Mucosa of descending colon (tissue), 3 donors: ENCODE measurements at regions not wholly inside any gene's neighbourhood (a gene's known extent, or its start where the extent isn't known, plus 50 kb on each side); places are given as distances from the start of the nearest gene placed in this dataset.
"Not testable (repeated sequence)": the region's sequence is repeated elsewhere in the genome, so short reads cannot be mapped to it uniquely, and the experiment has no call there.

Experiments
- ATAC-seq: fragments of 200-7000 bp; cut with Tn5 transposase; one replicate; pipeline ENCODE4 v1.9.1; 2020; ENCODE audit warnings: mild to moderate bottlenecking, moderate library complexity
- DNase-seq, 3 donors: peaks; one replicate each; pipeline ENCODE4 v3.0.0-alpha.2; 2020
- H3K36me3 ChIP-seq: fragments of 200-600 bp; one replicate; pipeline ENCODE4 v1.8.0; 2021; ENCODE audit warnings: low read depth, mild to moderate bottlenecking
- H3K4me1 ChIP-seq: fragments of 200-600 bp; one replicate; pipeline ENCODE4 v1.8.0; 2021; ENCODE audit warnings: low read depth, mild to moderate bottlenecking
- H3K4me3 ChIP-seq: fragments of 200-600 bp; one replicate; pipeline ENCODE4 v1.8.0; 2021; ENCODE audit warnings: mild to moderate bottlenecking
- H3K9me3 ChIP-seq: fragments of 200-600 bp; one replicate; pipeline ENCODE4 v1.8.0; 2021; ENCODE audit warnings: mild to moderate bottlenecking
- intact Hi-C, 2 donors: fragments of 100-400 bp; cut with DNase I in 1 of 2; cut with micrococcal nuclease in 1 of 2; formaldehyde crosslinking; loops; one replicate each; pipeline versions ENCODE4 v1.11.0 to v1.11.1; 2022; cut with DNase I, micrococcal nuclease
- TF ChIP-seq, protein P1 (sequence below): fragments of 200-600 bp; IDR thresholded peaks from one replicate; pipeline ENCODE4 v1.8.0; 2022; ENCODE audit warnings: antibody characterized with exemption, mild to moderate bottlenecking
- donor health status: DM: no; HTN: no; CAD: no; lungs with moderate emphysema.
- donor health status: DM: no; HTN: no; CAD: no.
- donor health status: DM: no; HTN: yes; CAD: no.

DNA sequence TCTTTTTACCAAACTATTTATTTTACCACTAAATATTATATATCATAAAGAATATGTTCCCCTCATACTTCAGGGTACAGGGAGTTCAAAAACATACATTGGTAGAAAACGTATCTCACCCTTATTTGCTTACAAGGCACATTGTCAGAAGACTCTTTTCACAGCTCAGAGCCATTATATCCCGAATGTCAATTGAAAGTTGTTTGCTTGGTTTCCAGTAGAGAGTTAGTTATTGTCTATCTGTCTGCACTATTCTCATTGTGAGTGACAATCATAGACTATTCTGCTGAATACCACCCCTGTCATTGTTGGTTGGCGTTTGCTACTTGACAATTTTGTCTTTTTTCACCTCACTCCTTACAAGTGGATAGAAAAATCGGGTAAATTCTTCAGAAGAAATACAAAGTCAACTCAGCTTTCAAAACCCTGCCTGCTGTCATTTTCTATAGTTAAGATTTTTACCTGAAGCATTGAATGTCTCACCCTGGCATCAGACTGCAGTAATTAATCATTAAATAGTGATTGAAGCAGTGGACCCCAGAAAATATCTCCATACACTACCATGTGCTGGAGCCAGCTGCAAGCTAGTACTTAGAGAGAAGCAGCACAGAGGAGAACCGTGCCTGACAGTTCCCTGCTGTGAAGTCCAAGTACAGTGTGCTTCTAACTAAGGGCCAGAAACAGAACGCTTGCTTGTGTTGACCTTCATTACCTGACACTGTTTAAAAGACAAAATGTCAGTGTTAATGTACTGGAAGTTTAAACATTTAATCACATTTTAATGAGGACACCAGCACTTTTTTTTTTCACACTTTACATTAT is 510.6 kb downstream of the RERGL start:
- H3K36me3 ChIP-seq, result no peaks in the 10 kb centered on the region
- intact Hi-C loops, result no loop called here
- TF ChIP-seq, protein P1, sequence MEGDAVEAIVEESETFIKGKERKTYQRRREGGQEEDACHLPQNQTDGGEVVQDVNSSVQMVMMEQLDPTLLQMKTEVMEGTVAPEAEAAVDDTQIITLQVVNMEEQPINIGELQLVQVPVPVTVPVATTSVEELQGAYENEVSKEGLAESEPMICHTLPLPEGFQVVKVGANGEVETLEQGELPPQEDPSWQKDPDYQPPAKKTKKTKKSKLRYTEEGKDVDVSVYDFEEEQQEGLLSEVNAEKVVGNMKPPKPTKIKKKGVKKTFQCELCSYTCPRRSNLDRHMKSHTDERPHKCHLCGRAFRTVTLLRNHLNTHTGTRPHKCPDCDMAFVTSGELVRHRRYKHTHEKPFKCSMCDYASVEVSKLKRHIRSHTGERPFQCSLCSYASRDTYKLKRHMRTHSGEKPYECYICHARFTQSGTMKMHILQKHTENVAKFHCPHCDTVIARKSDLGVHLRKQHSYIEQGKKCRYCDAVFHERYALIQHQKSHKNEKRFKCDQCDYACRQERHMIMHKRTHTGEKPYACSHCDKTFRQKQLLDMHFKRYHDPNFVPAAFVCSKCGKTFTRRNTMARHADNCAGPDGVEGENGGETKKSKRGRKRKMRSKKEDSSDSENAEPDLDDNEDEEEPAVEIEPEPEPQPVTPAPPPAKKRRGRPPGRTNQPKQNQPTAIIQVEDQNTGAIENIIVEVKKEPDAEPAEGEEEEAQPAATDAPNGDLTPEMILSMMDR, result no peak
- DNase-seq (no peak), ATAC-seq (no peak)
- H3K9me3 ChIP-seq, result no peaks in the 10 kb centered on the region
- no peak overlapping the region for H3K4me3 ChIP-seq
- H3K4me1 ChIP-seq, result no peaks in the 10 kb centered on the region

DNA sequence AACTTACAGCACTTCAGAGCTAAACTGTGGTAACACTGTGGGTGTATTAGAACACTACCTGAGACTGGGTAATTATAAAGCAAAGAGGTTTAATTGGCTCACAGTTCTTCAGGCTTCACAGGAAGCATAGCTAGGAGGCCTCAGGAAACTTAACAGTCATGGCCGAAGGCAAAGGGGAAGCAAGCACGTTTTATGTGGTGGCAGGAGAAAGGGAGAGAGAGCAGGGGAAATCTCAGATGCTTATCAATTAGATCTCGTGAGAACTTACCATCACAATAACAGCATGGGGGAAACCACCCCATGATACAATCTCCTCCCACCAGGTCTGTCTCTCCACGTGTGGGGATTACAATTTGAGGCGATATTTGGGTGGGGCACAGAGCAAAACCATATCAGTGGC is 512.6 kb downstream of the RERGL start:
- intact Hi-C loops, result no loop called here

DNA sequence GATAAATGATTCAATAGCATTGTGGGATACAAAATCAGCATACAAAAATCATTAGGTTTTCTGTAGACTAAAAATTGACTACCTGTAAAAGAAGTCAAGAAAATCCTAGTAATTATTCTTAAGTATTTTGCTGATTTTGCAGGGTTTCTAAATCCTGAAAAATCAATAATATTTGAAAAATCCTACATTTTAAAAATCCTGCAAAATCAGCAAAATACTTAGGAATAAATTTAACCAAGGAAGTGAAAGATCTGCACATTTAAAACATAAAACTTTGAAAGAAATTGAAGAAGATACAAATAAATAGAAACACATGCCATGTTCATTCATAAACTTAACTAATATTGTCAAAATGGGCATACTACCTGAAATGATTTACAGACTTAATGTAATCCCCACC is 517.7 kb downstream of the RERGL start:
- Histone ChIP-seq H3K36me3 (no peaks in the 10 kb centered on the region), H3K4me3 (no peak overlapping the region), H3K9me3 (no peaks in the 10 kb centered on the region), H3K4me1 (no peaks in the 10 kb centered on the region)
- DNase-seq (no peak), ATAC-seq (no peak)
- intact Hi-C loops, result no loop called here
- TF ChIP-seq, protein P1, result no peak

More for the DNA sequence above, 512.6 kb downstream of the RERGL start:
- Histone ChIP-seq H3K9me3 (no peaks in the 10 kb centered on the region), H3K4me3 (no peak overlapping the region), H3K4me1 (no peaks in the 10 kb centered on the region), H3K36me3 (no peaks in the 10 kb centered on the region)
- ATAC-seq, result no peak
- DNase-seq, result no peak
- TF ChIP-seq, protein P1, result no peak

DNA sequence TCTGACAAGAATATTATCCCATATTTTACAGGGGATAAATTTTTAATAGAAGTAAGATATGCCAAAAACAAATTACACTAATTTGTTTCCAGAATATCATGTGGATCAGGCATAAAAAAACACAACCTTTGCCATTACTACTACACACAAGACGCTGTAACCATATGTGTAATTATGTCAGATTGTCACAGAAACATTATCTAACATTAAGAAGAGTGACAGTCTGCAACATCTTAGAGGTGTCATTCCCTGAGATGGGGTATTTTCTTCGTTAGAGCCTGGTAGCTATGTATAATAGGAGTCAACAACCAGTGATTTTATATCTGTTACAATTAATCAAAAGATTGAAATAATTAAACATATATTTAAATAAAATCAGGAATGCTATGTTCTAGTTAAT is 518.9 kb downstream of the RERGL start:
- ATAC-seq (no peak), DNase-seq (no peak)
- H3K4me1 ChIP-seq, result no peaks in the 10 kb centered on the region
- intact Hi-C loops, result no loop called here
- H3K36me3 ChIP-seq, result no peaks in the 10 kb centered on the region
- TF ChIP-seq, protein P1, result no peak
- no peak overlapping the region for H3K4me3 ChIP-seq
- no peaks in the 10 kb centered on the region for H3K9me3 ChIP-seq

DNA sequence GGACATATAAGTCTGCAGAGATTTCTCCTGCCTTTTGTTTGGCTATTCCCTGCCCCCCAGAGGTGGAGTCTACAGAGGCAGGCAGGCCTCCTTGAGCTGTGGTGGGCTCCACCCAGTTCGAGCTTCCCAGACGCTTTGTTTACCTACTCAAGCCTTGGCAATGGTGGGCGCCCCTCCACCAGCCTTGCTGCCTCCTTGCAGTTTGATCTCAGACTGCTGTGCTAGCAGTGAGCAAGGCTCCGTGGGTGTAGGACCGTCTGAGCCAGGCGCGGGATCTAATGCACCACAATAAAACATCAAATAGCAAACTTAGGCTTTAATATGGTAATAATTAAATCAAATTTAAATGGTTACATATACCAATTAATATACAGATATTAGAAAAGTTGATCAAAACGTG is 525.4 kb downstream of the RERGL start:
- H3K4me3 ChIP-seq, H3K4me1 ChIP-seq, ATAC-seq, intact Hi-C loops, DNase-seq, H3K36me3 ChIP-seq, H3K9me3 ChIP-seq: not testable (repeated sequence)

DNA sequence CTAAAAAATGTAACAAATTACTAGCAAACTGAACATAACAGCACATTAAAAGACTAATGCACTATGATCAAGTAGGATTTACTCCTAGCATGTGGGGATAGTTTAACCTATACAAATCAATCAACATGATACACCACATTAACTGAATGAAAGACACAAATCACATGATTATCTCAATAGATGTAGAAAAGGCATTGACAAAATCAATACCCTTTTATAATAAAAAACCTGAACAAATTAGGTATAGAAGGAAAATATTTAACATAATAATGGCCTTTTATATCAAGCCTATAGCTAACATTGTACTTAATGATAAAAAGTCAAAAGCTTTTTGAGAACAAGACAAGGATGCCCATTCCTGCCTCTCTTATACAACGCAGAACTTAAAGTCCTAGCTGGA is 540.0 kb downstream of the RERGL start:
- Histone ChIP-seq H3K4me3 (no peak overlapping the region), H3K9me3 (peaks cover 12% of the 10 kb centered on the region), H3K4me1 (no peaks in the 10 kb centered on the region), H3K36me3 (no peaks in the 10 kb centered on the region)
- intact Hi-C loops, result no loop called here
- no peak for DNase-seq
- ATAC-seq, result no peak
- TF ChIP-seq, protein P1, result no peak
